ENCODE measurements at regions not wholly inside any gene's neighbourhood (a gene's known extent, or its start where the extent isn't known, plus 50 kb on each side); places are given as distances from the start of the nearest gene placed in this dataset.
A peak's percentile ranks its signal among the peaks of the same experiment; 100 is the strongest.
"Not testable (repeated sequence)": the region's sequence is repeated elsewhere in the genome, so short reads cannot be mapped to it uniquely, and the experiment has no call there.

GRCh38 chr16:15307184-15307583 is 70.9 kb downstream of the NPIPA5 start:
- H3K27me3 ChIP-seq (replicated peaks; ENCODE audit: insufficient read depth); H3K4me1 ChIP-seq (ENCODE audit: insufficient read depth); H3K9me3 ChIP-seq (ENCODE audit: low read depth); H3K9me2 ChIP-seq (ENCODE audit: insufficient read depth); H3K27ac ChIP-seq; H3K36me3 ChIP-seq (ENCODE audit: low read depth); H2AFZ ChIP-seq; H3K79me2 ChIP-seq (ENCODE audit: insufficient read depth); H4K20me1 ChIP-seq (ENCODE audit: insufficient read depth); H3F3A ChIP-seq (ENCODE audit: insufficient read depth); H3K9ac ChIP-seq; H3K4me3 ChIP-seq; in situ Hi-C loops (cut with MboI); H3K4me2 ChIP-seq (ENCODE audit: unreplicated experiment); DNase-seq: not testable (repeated sequence)
- 22 to 28% methylated on average over 7 to 8 of the region's 8 CpGs for WGBS, 2 experiments (ENCODE audit: low coverage in 1 of 2, low lambda C conversion rate in 2 of 2, missing lambda C conversion rate in 2 of 2)

- H3K27me3 ChIP-seq (replicated peaks; ENCODE audit: insufficient read depth); H3K4me1 ChIP-seq (ENCODE audit: insufficient read depth); H3K79me2 ChIP-seq (ENCODE audit: insufficient read depth); H3K9me2 ChIP-seq (ENCODE audit: insufficient read depth); H3K9me3 ChIP-seq (ENCODE audit: low read depth); H3K9ac ChIP-seq; in situ Hi-C loops (cut with MboI); H4K20me1 ChIP-seq (ENCODE audit: insufficient read depth); H3K4me2 ChIP-seq (ENCODE audit: unreplicated experiment); H3K27ac ChIP-seq; H3K36me3 ChIP-seq (ENCODE audit: low read depth); H3K4me3 ChIP-seq; H3F3A ChIP-seq (ENCODE audit: insufficient read depth); H2AFZ ChIP-seq: not testable (repeated sequence)
- peak; percentile 3 for DNase-seq
- WGBS, 2 experiments (ENCODE audit: low coverage in 1 of 2, low lambda C conversion rate in 2 of 2, missing lambda C conversion rate in 2 of 2) = 42 to 48% methylated on average over 2 of the region's 2 CpGs
These were observed 72.2 kb downstream of the NPIPA5 start for GRCh38 chr16:15305889-15306288.

GRCh38 chr16:15303667-15304324 is 74.3 kb downstream of the NPIPA5 start:
- H3K4me1 ChIP-seq (ENCODE audit: insufficient read depth); H3K4me2 ChIP-seq (ENCODE audit: unreplicated experiment); H3K4me3 ChIP-seq; H3F3A ChIP-seq (ENCODE audit: insufficient read depth); in situ Hi-C loops (cut with MboI); H3K27ac ChIP-seq; H3K9me3 ChIP-seq (ENCODE audit: low read depth); H3K79me2 ChIP-seq (ENCODE audit: insufficient read depth); H3K9me2 ChIP-seq (ENCODE audit: insufficient read depth); DNase-seq; H3K36me3 ChIP-seq (ENCODE audit: low read depth); H3K9ac ChIP-seq; H3K27me3 ChIP-seq (replicated peaks; ENCODE audit: insufficient read depth); H4K20me1 ChIP-seq (ENCODE audit: insufficient read depth); H2AFZ ChIP-seq: not testable (repeated sequence)
- WGBS, 2 experiments (ENCODE audit: low coverage in 1 of 2, low lambda C conversion rate in 2 of 2, missing lambda C conversion rate in 2 of 2) = 18 to 32% methylated on average over 5 to 6 of the region's 10 CpGs

GRCh38 chr16:15297104-15297503 is 81.0 kb downstream of the NPIPA5 start:
- H2AFZ ChIP-seq; H3F3A ChIP-seq (ENCODE audit: insufficient read depth); H3K27ac ChIP-seq; DNase-seq; H3K79me2 ChIP-seq (ENCODE audit: insufficient read depth); H3K36me3 ChIP-seq (ENCODE audit: low read depth); H3K4me2 ChIP-seq (ENCODE audit: unreplicated experiment); H3K4me3 ChIP-seq; H3K9me3 ChIP-seq (ENCODE audit: low read depth); H3K9me2 ChIP-seq (ENCODE audit: insufficient read depth); H3K27me3 ChIP-seq (replicated peaks; ENCODE audit: insufficient read depth); H3K4me1 ChIP-seq (ENCODE audit: insufficient read depth); in situ Hi-C loops (cut with MboI); H3K9ac ChIP-seq; H4K20me1 ChIP-seq (ENCODE audit: insufficient read depth): not testable (repeated sequence)
- WGBS, 2 experiments (ENCODE audit: low coverage in 1 of 2, low lambda C conversion rate in 2 of 2, missing lambda C conversion rate in 2 of 2) = 40 to 50% methylated on average over 1 of the region's 4 CpGs

- H3K79me2 ChIP-seq (ENCODE audit: insufficient read depth); H3K27me3 ChIP-seq (replicated peaks; ENCODE audit: insufficient read depth); H2AFZ ChIP-seq; H3K9ac ChIP-seq; DNase-seq; H3K36me3 ChIP-seq (ENCODE audit: low read depth); in situ Hi-C loops (cut with MboI); H3K4me2 ChIP-seq (ENCODE audit: unreplicated experiment); H3K4me3 ChIP-seq; H3K4me1 ChIP-seq (ENCODE audit: insufficient read depth); H3K9me3 ChIP-seq (ENCODE audit: low read depth); H3K27ac ChIP-seq; H4K20me1 ChIP-seq (ENCODE audit: insufficient read depth); H3K9me2 ChIP-seq (ENCODE audit: insufficient read depth); H3F3A ChIP-seq (ENCODE audit: insufficient read depth): not testable (repeated sequence)
- 18 to 20% methylated on average over 6 to 8 of the region's 8 CpGs for whole genome bisulfite sequencing, 2 experiments (ENCODE audit: low coverage in 1 of 2, low lambda C conversion rate in 2 of 2, missing lambda C conversion rate in 2 of 2)
These were observed 103.3 kb downstream of the NPIPA5 start for GRCh38 chr16:15274796-15275195.

- H3K9me2 ChIP-seq (ENCODE audit: insufficient read depth); H3K9me3 ChIP-seq (ENCODE audit: low read depth); H3K9ac ChIP-seq; H3F3A ChIP-seq (ENCODE audit: insufficient read depth); H3K27ac ChIP-seq; H3K79me2 ChIP-seq (ENCODE audit: insufficient read depth); H3K4me2 ChIP-seq (ENCODE audit: unreplicated experiment); in situ Hi-C loops (cut with MboI); H4K20me1 ChIP-seq (ENCODE audit: insufficient read depth); H3K4me1 ChIP-seq (ENCODE audit: insufficient read depth); H3K36me3 ChIP-seq (ENCODE audit: low read depth); H3K4me3 ChIP-seq; H3K27me3 ChIP-seq (replicated peaks; ENCODE audit: insufficient read depth); DNase-seq; H2AFZ ChIP-seq: not testable (repeated sequence)
- no CpG with 5 or more reads among the region's 1 CpG for WGBS, 2 experiments (ENCODE audit: low coverage in 1 of 2, low lambda C conversion rate in 2 of 2, missing lambda C conversion rate in 2 of 2)
These were observed 104.1 kb downstream of the NPIPA5 start for GRCh38 chr16:15273964-15274363.

GRCh38 chr16:15266941-15267340 is 111.2 kb downstream of the NPIPA5 start:
- H3K4me1 ChIP-seq (ENCODE audit: insufficient read depth); H3K9ac ChIP-seq; H3K4me3 ChIP-seq; H4K20me1 ChIP-seq (ENCODE audit: insufficient read depth); H3K9me3 ChIP-seq (ENCODE audit: low read depth); H3K27ac ChIP-seq; H3K4me2 ChIP-seq (ENCODE audit: unreplicated experiment); H3K9me2 ChIP-seq (ENCODE audit: insufficient read depth); DNase-seq; in situ Hi-C loops (cut with MboI); H3K27me3 ChIP-seq (replicated peaks; ENCODE audit: insufficient read depth); H3K79me2 ChIP-seq (ENCODE audit: insufficient read depth); H3F3A ChIP-seq (ENCODE audit: insufficient read depth); H3K36me3 ChIP-seq (ENCODE audit: low read depth); H2AFZ ChIP-seq: not testable (repeated sequence)
- 43 to 59% methylated on average over 4 to 5 of the region's 6 CpGs for WGBS, 2 experiments (ENCODE audit: low coverage in 1 of 2, low lambda C conversion rate in 2 of 2, missing lambda C conversion rate in 2 of 2)

- H3K9me2 ChIP-seq (ENCODE audit: insufficient read depth); H4K20me1 ChIP-seq (ENCODE audit: insufficient read depth); H3K79me2 ChIP-seq (ENCODE audit: insufficient read depth); DNase-seq; H3K4me3 ChIP-seq; H2AFZ ChIP-seq; H3K4me2 ChIP-seq (ENCODE audit: unreplicated experiment); H3K9ac ChIP-seq; H3K36me3 ChIP-seq (ENCODE audit: low read depth); H3K4me1 ChIP-seq (ENCODE audit: insufficient read depth); H3K27ac ChIP-seq; in situ Hi-C loops (cut with MboI); H3K27me3 ChIP-seq (replicated peaks; ENCODE audit: insufficient read depth); H3F3A ChIP-seq (ENCODE audit: insufficient read depth); H3K9me3 ChIP-seq (ENCODE audit: low read depth): not testable (repeated sequence)
- WGBS, 2 experiments (ENCODE audit: low coverage in 1 of 2, low lambda C conversion rate in 2 of 2, missing lambda C conversion rate in 2 of 2) = 35 to 40% methylated on average over 9 of the region's 11 CpGs
These were observed 115.9 kb downstream of the NPIPA5 start for GRCh38 chr16:15262212-15262611.

All from GM23248 (cell line).